OCI-LY7 (cell line): ENCODE measurements at regions not wholly inside any gene's neighbourhood (a gene's known extent, or its start where the extent isn't known, plus 50 kb on each side); places are given as distances from the start of the nearest gene placed in this dataset.
"Not testable (repeated sequence)": the region's sequence is repeated elsewhere in the genome, so short reads cannot be mapped to it uniquely, and the experiment has no call there.

Experiments
- BruUV-seq: library from RNA; stranded (reverse); fragments of 400-500 nt; replicated peaks from 2 replicates; lab custom pipeline; 2021; lab: Mats Ljungman, UMichigan
- CTCF ChIA-PET: fragments of 300-600 bp; sonication (Branson Sonifier 250); formaldehyde crosslinking; loops from one replicate; lab custom pipeline; 2022; ENCODE audit warnings: antibody characterized with exemption; ENCODE audit not compliant: unreplicated experiment; lab: Charles Lee
- POLR2A ChIA-PET: fragments of 300-600 bp; sonication (Branson Sonifier 250); formaldehyde crosslinking; loops from one replicate; lab custom pipeline; 2022; ENCODE audit warnings: antibody characterized with exemption; lab: Charles Lee
- DNase-seq: peaks from one replicate; pipeline ENCODE4 v3.0.0-alpha.2; 2015; ENCODE audit warnings: low spot score
- H2AFZ ChIP-seq: fragments of 200-600 bp; sonication (generic), shearing (Covaris generic); 2 replicates; pipeline ENCODE4 v1.6.1; 2014; ENCODE audit warnings: mild to moderate bottlenecking, antibody characterized with exemption, low read length, moderate library complexity
- H3K27ac ChIP-seq: fragments of 200-600 bp; sonication (generic); 2 replicates; pipeline ENCODE4 v1.5.1; 2014; ENCODE audit warnings: mixed run types, low read depth, mild to moderate bottlenecking, moderate library complexity, low read length, inconsistent platforms; ENCODE audit not compliant: poor library complexity, severe bottlenecking
- H3K36me3 ChIP-seq: fragments of 200-600 bp; sonication (generic); 2 replicates; pipeline ENCODE4 v1.6.1; 2014; ENCODE audit warnings: mild to moderate bottlenecking, antibody characterized with exemption, low read length, moderate library complexity, mixed read lengths; ENCODE audit not compliant: insufficient read depth
- H3K4me1 ChIP-seq: fragments of 200-600 bp; sonication (generic); 2 replicates; pipeline ENCODE4 v1.5.1; 2014; ENCODE audit warnings: mild to moderate bottlenecking, low read length; ENCODE audit not compliant: insufficient read depth, poor library complexity, severe bottlenecking
- H3K4me2 ChIP-seq: fragments of 200-600 bp; sonication (generic); 2 replicates; pipeline ENCODE4 v1.6.1; 2014; ENCODE audit warnings: mild to moderate bottlenecking, low read length
- H3K4me3 ChIP-seq: fragments of 200-600 bp; sonication (generic); 2 replicates; pipeline ENCODE4 v1.5.1; 2014; ENCODE audit warnings: mild to moderate bottlenecking, low read depth, low read length; ENCODE audit not compliant: poor library complexity, severe bottlenecking
- H3K79me2 ChIP-seq: fragments of 200-600 bp; sonication (generic); 2 replicates; pipeline ENCODE4 v1.6.1; 2016; ENCODE audit warnings: low read depth, mild to moderate bottlenecking, low read length, moderate library complexity, mixed read lengths; ENCODE audit not compliant: insufficient read depth
- H3K9me2 ChIP-seq: fragments of 200-600 bp; sonication (generic); 2 replicates; pipeline ENCODE4 v1.6.1; 2016; ENCODE audit warnings: mild to moderate bottlenecking, low read length, mixed read lengths; ENCODE audit not compliant: insufficient read depth
- H3K9me3 ChIP-seq: fragments of 200-600 bp; sonication (generic); 2 replicates; pipeline ENCODE4 v1.6.1; 2014; ENCODE audit warnings: mild to moderate bottlenecking, mixed run types, low read length, mixed read lengths
- H4K20me1 ChIP-seq: fragments of 200-600 bp; sonication (generic); 2 replicates; pipeline ENCODE4 v1.6.1; 2014; ENCODE audit warnings: mild to moderate bottlenecking, antibody characterized with exemption, low read length, moderate library complexity, mixed read lengths; ENCODE audit not compliant: insufficient read depth
- CTCF ChIP-seq: fragments of 200-600 bp; sonication (generic); conservative IDR thresholded peaks from 2 replicates; pipeline ENCODE4 v1.5.1; 2014; ENCODE audit warnings: mild to moderate bottlenecking, antibody characterized with exemption, low read length, moderate library complexity, mixed read lengths
- EZH2phosphoT487 ChIP-seq: fragments of 200-600 bp; sonication (generic); IDR thresholded peaks from 2 replicates; pipeline ENCODE4 v1.6.1; 2018; ENCODE audit warnings: low read depth, borderline replicate concordance, mild to moderate bottlenecking, mixed run types, antibody characterized with exemption, low read length, moderate library complexity, mixed read lengths
- intact Hi-C: fragments of 100-400 bp; cut with micrococcal nuclease; formaldehyde crosslinking; loops from one replicate; pipeline ENCODE4 v1.10.0; 2022; ENCODE audit not compliant: unreplicated experiment

GRCh38 chr4:167838686-167839085 is 253.7 kb upstream of the ANXA10 start:
- Histone ChIP-seq H4K20me1 (no peaks in the 10 kb centered on the region), H2AFZ (no peak overlapping the region), H3K9me3 (no peaks in the 10 kb centered on the region), H3K4me2 (no peak overlapping the region), H3K79me2 (no peaks in the 10 kb centered on the region), H3K9me2 (no peaks in the 10 kb centered on the region), H3K27ac (no peak overlapping the region), H3K36me3 (no peaks in the 10 kb centered on the region), H3K4me1 (no peaks in the 10 kb centered on the region), H3K4me3 (no peak overlapping the region)
- ChIA-PET CTCF (no interaction called here), POLR2A (no interaction called here)
- intact Hi-C loops, result no loop called here
- TF ChIP-seq EZH2phosphoT487 (no peak), CTCF (no peak)
- DNase-seq, result no peak
- BruUV-seq, result no TSS peak

DNA sequence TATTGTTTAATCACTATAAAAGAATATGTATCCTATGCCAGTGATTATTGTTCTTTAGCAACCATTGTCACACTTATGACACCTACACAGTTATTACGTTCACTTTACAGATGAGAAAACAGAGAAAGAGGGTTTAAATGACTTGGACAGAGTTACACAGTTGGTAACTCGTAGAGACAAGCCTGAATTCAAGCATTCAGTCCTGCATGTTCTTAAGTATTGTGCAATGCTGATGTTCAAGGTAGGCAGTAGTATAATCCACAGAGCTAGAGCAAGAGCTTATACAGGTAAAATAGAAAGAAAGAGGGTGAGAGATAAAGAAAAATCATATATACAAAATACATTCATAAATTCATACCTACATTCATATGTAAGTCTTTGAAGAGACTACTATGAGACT is 249.8 kb upstream of the ANXA10 start:
- intact Hi-C loops, result no loop called here
- no peak for DNase-seq
- no peak overlapping the region for H3K4me3 ChIP-seq
- ChIA-PET POLR2A (no interaction called here), CTCF (no interaction called here)
- H3K9me2 ChIP-seq, result no peaks in the 10 kb centered on the region
- no peaks in the 10 kb centered on the region for H3K36me3 ChIP-seq
- H3K9me3 ChIP-seq, result no peaks in the 10 kb centered on the region
- no peaks in the 10 kb centered on the region for H4K20me1 ChIP-seq
- no peak overlapping the region for H2AFZ ChIP-seq
- BruUV-seq, result no TSS peak
- TF ChIP-seq CTCF, result no peak
- no peak for TF ChIP-seq EZH2phosphoT487
- H3K4me2 ChIP-seq, result no peak overlapping the region
- H3K27ac ChIP-seq, result no peak overlapping the region
- no peaks in the 10 kb centered on the region for H3K79me2 ChIP-seq
- no peaks in the 10 kb centered on the region for H3K4me1 ChIP-seq

- Histone ChIP-seq H3K4me1 (no peaks in the 10 kb centered on the region), H3K27ac (no peak overlapping the region), H3K79me2 (no peaks in the 10 kb centered on the region), H2AFZ (no peak overlapping the region), H3K36me3 (no peaks in the 10 kb centered on the region), H4K20me1 (no peaks in the 10 kb centered on the region), H3K9me3 (no peaks in the 10 kb centered on the region), H3K9me2 (no peaks in the 10 kb centered on the region), H3K4me3 (no peak overlapping the region), H3K4me2 (no peak overlapping the region)
- ChIA-PET CTCF (no interaction called here), POLR2A (no interaction called here)
- no TSS peak for BruUV-seq
- intact Hi-C loops, result no loop called here
- no peak for DNase-seq
- no peak for TF ChIP-seq CTCF
- no peak for TF ChIP-seq EZH2phosphoT487
Measured at GRCh38 chr4:167854881-167855280, 237.5 kb upstream of the ANXA10 start.

- BruUV-seq, intact Hi-C loops, CTCF ChIA-PET, H3K4me3 ChIP-seq, H3K9me3 ChIP-seq, H3K27ac ChIP-seq, H4K20me1 ChIP-seq, H3K4me2 ChIP-seq, POLR2A ChIA-PET, H3K36me3 ChIP-seq, H2AFZ ChIP-seq, DNase-seq, H3K79me2 ChIP-seq, H3K9me2 ChIP-seq, H3K4me1 ChIP-seq: not testable (repeated sequence)
Measured at GRCh38 chr4:167858127-167858526, 234.2 kb upstream of the ANXA10 start.
